Spleen (tissue), 11 donors: ENCODE measurements at regions not wholly inside any gene's neighbourhood (a gene's known extent, or its start where the extent isn't known, plus 50 kb on each side); places are given as distances from the start of the nearest gene placed in this dataset.

Experiments
- DNase-seq: peaks from one replicate; pipeline ENCODE4 v3.0.0-alpha.2; 2020
- H3K27ac ChIP-seq, 8 donors: fragments of 200-600 bp; sonication (generic) in 7 of 8; 1 replicate in 4 of 8; 2 replicates in 4 of 8; pipeline versions ENCODE4 v1.5.0 to v1.8.0; 2016 to 2021; ENCODE audit warnings: inconsistent platforms in 4 of 8, mild to moderate bottlenecking in 4 of 8, moderate library complexity in 1 of 8
- H3K27me3 ChIP-seq, 7 donors: fragments of 200-600 bp; sonication (generic) in 6 of 7; replicated peaks in 1 of 7; 1 replicate in 4 of 7; 2 replicates in 3 of 7; pipeline versions ENCODE4 v1.5.0 to v1.8.0; 2016 to 2021; ENCODE audit warnings: inconsistent platforms in 3 of 7, mild to moderate bottlenecking in 1 of 7
- H3K36me3 ChIP-seq, 6 donors: fragments of 200-600 bp; sonication (generic) in 5 of 6; 1 replicate in 4 of 6; 2 replicates in 2 of 6; pipeline versions ENCODE4 v1.5.0 to v1.8.0; 2016 to 2021; ENCODE audit warnings: inconsistent platforms in 2 of 6
- H3K4me1 ChIP-seq, 6 donors: fragments of 200-600 bp; sonication (generic) in 5 of 6; 1 replicate in 3 of 6; 2 replicates in 3 of 6; pipeline versions ENCODE4 v1.5.0 to v1.8.0; 2016 to 2021; ENCODE audit warnings: inconsistent platforms in 3 of 6
- H3K4me3 ChIP-seq, 8 donors: fragments of 200-600 bp; sonication (generic) in 7 of 8; 1 replicate in 4 of 8; 2 replicates in 4 of 8; pipeline versions ENCODE4 v1.5.0 to v1.8.0; 2016 to 2021; ENCODE audit warnings: inconsistent platforms in 4 of 8, mild to moderate bottlenecking in 4 of 8, moderate library complexity in 2 of 8
- H3K9me3 ChIP-seq, 8 donors: fragments of 200-600 bp; sonication (generic) in 7 of 8; 1 replicate in 4 of 8; 2 replicates in 4 of 8; pipeline versions ENCODE4 v1.5.0 to v1.8.0; 2016 to 2021; ENCODE audit warnings: inconsistent platforms in 4 of 8
- CTCF ChIP-seq, 11 experiments: fragments of 200-600 bp in 7 of 11; fragments of 450-650 bp in 4 of 11; sonication (generic) in 4 of 11; IDR thresholded peaks in 8 of 11; conservative IDR thresholded peaks in 3 of 11; 1 replicate in 7 of 11; 2 replicates in 4 of 11; pipeline versions ENCODE4 v1.4.0 to v1.8.0; 2016 to 2021; ENCODE audit warnings: antibody characterized with exemption in 11 of 11, inconsistent platforms in 4 of 11, mild to moderate bottlenecking in 1 of 11
- POLR2A ChIP-seq, 3 donors: fragments of 450-650 bp; IDR thresholded peaks; one replicate each; pipeline ENCODE4 v1.5.1; 2017; ENCODE audit warnings: antibody characterized with exemption in 3 of 3, mild to moderate bottlenecking in 1 of 3
- POLR2AphosphoS5 ChIP-seq, 3 donors: sonication (generic); formaldehyde crosslinking; IDR thresholded peaks; one replicate each; pipeline ENCODE4 v1.5.1; 2017; ENCODE audit warnings: antibody characterized with exemption in 3 of 3
- WGBS, 5 donors: extraction: QIAGEN DNeasy Blood & Tissue Kit in 3 of 5; methylation state at CpG; one replicate each; pipeline versions ENCODE4 v1.1.5 to v1.1.7; 2013 to 2018; 5-methylcytosine and 5-hydroxymethylcytosine counted together
- intact Hi-C: fragments of 100-400 bp; cut with DNase I; formaldehyde crosslinking; loops from one replicate; pipeline ENCODE4 v1.15.0; 2023; ENCODE audit warnings: low total_unique reads
- donor health status: healthy with polysubstance abuse.
- donor health status: DM: no; HTN: no; CAD: no; lungs with moderate emphysema.
- donor health status: DM: no; HTN: no; CAD: no.
- donor health status: Bipolar disorder and iron deficiency.
- donor health status: healthy.
- donor health status: DM: no; HTN: no; CAD: no.
- donor health status: DM: yes; HTN: yes; CAD: no.

- Histone ChIP-seq H3K4me3 (no peak overlapping the region), H3K36me3 (no peaks in the 10 kb centered on the region), H3K27ac (peak overlapping the region in 4 of 8 donors; percentile 14 to 62 (median 38)), H3K27me3 (no peaks in the 10 kb centered on the region), H3K9me3 (no peaks in the 10 kb centered on the region), H3K4me1 (peaks cover 0 to 18% (median 8%) of the 10 kb centered on the region in 6 donors)
- intact Hi-C loops = no loop called here
- WGBS, 5 donors = 46 to 76% (median 64%) methylated on average over 10 of the region's 10 CpGs
- DNase-seq = peak; percentile 78
- no peak for TF ChIP-seq CTCF (IDR thresholded peaks at IDR 0.05 in 8 of 11, conservative IDR thresholded peaks at IDR 0.05 in 3 of 11)
- TF ChIP-seq POLR2AphosphoS5 (IDR thresholded peaks at IDR 0.05) = peak in 2 of 3 donors; percentile 24 to 54
These were observed 304.9 kb upstream of the ZMIZ1 start for GRCh38 chr10:78763651-78764395.

DNA sequence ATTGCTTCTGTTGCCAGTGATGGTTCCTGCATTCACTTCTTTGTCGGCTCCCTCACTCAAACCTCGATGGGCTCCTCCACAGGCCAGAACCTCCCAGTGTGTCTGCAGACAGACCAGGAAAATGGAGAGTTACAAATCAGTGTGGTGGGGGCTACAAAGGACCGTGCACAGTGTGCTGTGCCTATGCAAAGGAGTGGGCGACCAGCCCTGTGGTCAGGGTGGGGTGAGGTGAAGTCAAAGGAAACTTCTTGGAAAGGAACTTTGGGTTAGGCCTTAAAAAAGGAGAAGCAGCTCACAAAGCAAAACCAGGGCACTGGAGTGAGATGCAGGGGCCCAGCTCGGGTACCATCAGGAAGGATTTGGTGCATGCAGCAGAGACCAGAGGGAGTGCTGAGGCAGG is 304.3 kb upstream of the ZMIZ1 start:
- no peak overlapping the region for H3K4me3 ChIP-seq
- H3K4me1 ChIP-seq = peaks cover 0 to 18% (median 8%) of the 10 kb centered on the region in 6 donors
- no peaks in the 10 kb centered on the region for H3K9me3 ChIP-seq
- TF ChIP-seq POLR2A (IDR thresholded peaks at IDR 0.05) (no peak), CTCF (IDR thresholded peaks at IDR 0.05 in 8 of 11, conservative IDR thresholded peaks at IDR 0.05 in 3 of 11) (no peak), POLR2AphosphoS5 (IDR thresholded peaks at IDR 0.05) (no peak)
- DNase-seq = no peak
- intact Hi-C loops = no loop called here
- WGBS, 5 donors = 38 to 76% (median 63%) methylated on average over 5 of the region's 5 CpGs
- H3K36me3 ChIP-seq = no peaks in the 10 kb centered on the region
- peak overlapping the region in 1 of 8 donors; percentile 14 for H3K27ac ChIP-seq
- H3K27me3 ChIP-seq = no peaks in the 10 kb centered on the region

DNA sequence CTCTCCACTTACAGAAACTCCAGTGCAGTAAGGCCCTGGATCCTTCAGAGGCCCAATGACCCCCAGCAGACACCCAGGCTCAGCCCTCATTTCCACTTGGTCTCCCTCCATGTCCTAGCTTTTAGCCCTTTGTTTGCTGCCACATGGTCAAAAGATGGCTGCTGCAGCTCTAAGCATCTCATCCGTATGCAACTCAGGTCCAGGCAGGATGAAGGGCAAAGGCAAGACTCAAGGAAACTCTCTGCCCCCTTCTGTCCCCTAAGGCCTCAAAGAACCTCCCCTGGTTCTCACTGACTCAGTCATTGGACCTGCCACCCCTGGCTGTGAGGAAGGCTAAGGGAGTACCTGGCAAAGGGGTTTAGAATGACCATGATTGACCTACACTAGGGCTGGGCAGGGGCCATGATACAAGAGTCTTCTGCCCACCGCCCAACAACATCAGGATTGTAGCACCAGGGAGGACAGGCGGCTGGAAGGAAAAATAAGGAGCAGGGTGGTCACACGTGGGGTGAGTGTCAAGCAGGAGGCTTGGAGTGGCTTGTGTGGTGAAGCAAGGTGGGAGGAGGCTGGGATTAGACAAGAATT is 303.8 kb upstream of the ZMIZ1 start:
- intact Hi-C loops = no loop called here
- no peak for TF ChIP-seq POLR2AphosphoS5 (IDR thresholded peaks at IDR 0.05)
- no peak for TF ChIP-seq POLR2A (IDR thresholded peaks at IDR 0.05)
- TF ChIP-seq CTCF (IDR thresholded peaks at IDR 0.05 in 8 of 11, conservative IDR thresholded peaks at IDR 0.05 in 3 of 11) = no peak
- no peak for DNase-seq
- H3K36me3 ChIP-seq = no peaks in the 10 kb centered on the region
- peaks cover 0 to 18% (median 8%) of the 10 kb centered on the region in 6 donors for H3K4me1 ChIP-seq
- H3K9me3 ChIP-seq = no peaks in the 10 kb centered on the region
- H3K27me3 ChIP-seq = no peaks in the 10 kb centered on the region
- 92 to 96% (median 95%) methylated on average over 4 of the region's 4 CpGs for WGBS, 5 donors
- H3K27ac ChIP-seq = no peak overlapping the region
- no peak overlapping the region for H3K4me3 ChIP-seq

GRCh38 chr10:78765726-78766335 is 302.9 kb upstream of the ZMIZ1 start:
- intact Hi-C loops = no loop called here
- TF ChIP-seq POLR2AphosphoS5 (IDR thresholded peaks at IDR 0.05) (no peak), CTCF (IDR thresholded peaks at IDR 0.05 in 8 of 11, conservative IDR thresholded peaks at IDR 0.05 in 3 of 11) (no peak), POLR2A (IDR thresholded peaks at IDR 0.05) (no peak)
- peak; percentile 41 for DNase-seq

More at GRCh38 chr10:78765726-78766335, 302.9 kb upstream of the ZMIZ1 start:
- H3K9me3 ChIP-seq = no peaks in the 10 kb centered on the region
- H3K36me3 ChIP-seq = no peaks in the 10 kb centered on the region
- no peak overlapping the region for H3K4me3 ChIP-seq
- H3K27me3 ChIP-seq = no peaks in the 10 kb centered on the region
- H3K27ac ChIP-seq = no peak overlapping the region
- H3K4me1 ChIP-seq = peaks cover 0 to 22% (median 8%) of the 10 kb centered on the region in 6 donors
- WGBS, 5 donors = 86 to 94% (median 90%) methylated on average over 16 of the region's 16 CpGs
